A673 (cell line): ENCODE measurements at regions not wholly inside any gene's neighbourhood (a gene's known extent, or its start where the extent isn't known, plus 50 kb on each side); places are given as distances from the start of the nearest gene placed in this dataset.

Experiments used
- EZH2 ChIP-seq: fragments of 200-600 bp; sonication (generic); IDR thresholded peaks from 2 replicates; pipeline ENCODE4 v1.6.1; 2017; ENCODE audit warnings: borderline replicate concordance, low read depth, mild to moderate bottlenecking, mixed read lengths, antibody characterized with exemption, low read length; ENCODE audit not compliant: poor library complexity, severe bottlenecking
- TF ChIP-seq, protein P1 (sequence below): fragments of 300-800, 200-600 bp; sonication (generic); conservative IDR thresholded peaks from 2 replicates; pipeline ENCODE4 v1.5.1; 2017; ENCODE audit warnings: low read depth, mild to moderate bottlenecking, antibody characterized with exemption, low read length, moderate library complexity, mixed read lengths

DNA sequence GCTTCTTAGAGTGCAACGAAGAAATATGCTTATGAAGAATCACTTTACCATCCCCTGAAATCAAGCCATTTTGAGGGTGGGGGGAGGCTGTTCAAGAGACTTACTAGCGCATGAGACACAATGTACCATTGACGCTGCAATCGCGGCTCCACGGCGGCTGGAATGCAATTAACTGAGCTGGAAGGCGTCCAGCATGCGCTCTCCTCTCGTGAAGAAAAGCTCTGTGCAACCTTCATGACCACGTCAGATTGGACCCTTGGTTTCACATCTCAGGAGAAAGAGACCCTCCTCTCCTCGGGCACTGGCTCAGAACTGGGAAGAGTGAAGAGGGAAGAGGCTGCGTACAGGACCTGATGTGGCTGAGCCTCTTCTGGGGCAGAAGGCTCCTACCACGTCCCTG, 138.5 kb upstream of the IRX2 start:
- TF ChIP-seq, protein P1, sequence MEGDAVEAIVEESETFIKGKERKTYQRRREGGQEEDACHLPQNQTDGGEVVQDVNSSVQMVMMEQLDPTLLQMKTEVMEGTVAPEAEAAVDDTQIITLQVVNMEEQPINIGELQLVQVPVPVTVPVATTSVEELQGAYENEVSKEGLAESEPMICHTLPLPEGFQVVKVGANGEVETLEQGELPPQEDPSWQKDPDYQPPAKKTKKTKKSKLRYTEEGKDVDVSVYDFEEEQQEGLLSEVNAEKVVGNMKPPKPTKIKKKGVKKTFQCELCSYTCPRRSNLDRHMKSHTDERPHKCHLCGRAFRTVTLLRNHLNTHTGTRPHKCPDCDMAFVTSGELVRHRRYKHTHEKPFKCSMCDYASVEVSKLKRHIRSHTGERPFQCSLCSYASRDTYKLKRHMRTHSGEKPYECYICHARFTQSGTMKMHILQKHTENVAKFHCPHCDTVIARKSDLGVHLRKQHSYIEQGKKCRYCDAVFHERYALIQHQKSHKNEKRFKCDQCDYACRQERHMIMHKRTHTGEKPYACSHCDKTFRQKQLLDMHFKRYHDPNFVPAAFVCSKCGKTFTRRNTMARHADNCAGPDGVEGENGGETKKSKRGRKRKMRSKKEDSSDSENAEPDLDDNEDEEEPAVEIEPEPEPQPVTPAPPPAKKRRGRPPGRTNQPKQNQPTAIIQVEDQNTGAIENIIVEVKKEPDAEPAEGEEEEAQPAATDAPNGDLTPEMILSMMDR: no peak
- no peak for TF ChIP-seq EZH2
